K562 (cell line): ENCODE measurements at regions not wholly inside any gene's neighbourhood (a gene's known extent, or its start where the extent isn't known, plus 50 kb on each side); places are given as distances from the start of the nearest gene placed in this dataset.

Experiments
- EHMT2 ChIP-seq: fragments of 450-650 bp; IDR thresholded peaks from 2 replicates; pipeline ENCODE4 v1.6.1; 2018; ENCODE audit warnings: antibody characterized with exemption
- FOS ChIP-seq: IDR thresholded peaks from 3 replicates; pipeline ENCODE4 v1.6.1; 2011; ENCODE audit not compliant: insufficient read length; ENCODE audit errors: extremely low read depth
- FOXJ2 ChIP-seq: fragments of 200-800 bp; sonication (Bioruptor generic); IDR thresholded peaks from 2 replicates; pipeline ENCODE4 v1.6.1; 2016; ENCODE audit warnings: missing genetic modification characterization, missing compliant biosample characterization
- KAT8 ChIP-seq: fragments of 450-650 bp; IDR thresholded peaks from 2 replicates; pipeline ENCODE4 v1.6.1; 2016; ENCODE audit warnings: low read depth, mild to moderate bottlenecking
- NCOA6 ChIP-seq: fragments of 450-650 bp; IDR thresholded peaks from 2 replicates; pipeline ENCODE4 v1.6.1; 2017; ENCODE audit warnings: mild to moderate bottlenecking
- ZKSCAN8 ChIP-seq: fragments of 200-800 bp; sonication (Bioruptor generic); IDR thresholded peaks from 2 replicates; pipeline ENCODE4 v1.6.1; 2016; ENCODE audit warnings: missing genetic modification characterization, missing compliant biosample characterization
- ZNF766 ChIP-seq: fragments of 200-800 bp; sonication (Bioruptor generic); conservative IDR thresholded peaks from 2 replicates; pipeline ENCODE4 v1.6.1; 2016; ENCODE audit warnings: missing genetic modification characterization, missing compliant biosample characterization
- TF ChIP-seq, protein P1 (sequence below), 3 experiments: IDR thresholded peaks in 2 of 3; conservative IDR thresholded peaks in 1 of 3; 2 replicates each; pipeline ENCODE4 v1.5.1; 2011 to 2012; ENCODE audit warnings: low read length in 3 of 3, mild to moderate bottlenecking in 3 of 3, control low read depth in 2 of 3, improper control_type of control experiment in 1 of 3, inconsistent platforms in 1 of 3, low read depth in 1 of 3, mixed read lengths in 1 of 3, moderate library complexity in 1 of 3; ENCODE audit not compliant: insufficient read depth in 2 of 3
- TF ChIP-seq, protein P2 (sequence below): fragments of 450-650 bp; formaldehyde crosslinking; IDR thresholded peaks from 2 replicates; pipeline ENCODE4 v1.4.0; 2022; ENCODE audit warnings: missing genetic modification characterization
- TF ChIP-seq, protein P3 (sequence below): sonication (generic); formaldehyde crosslinking; IDR thresholded peaks from 2 replicates; pipeline ENCODE4 v1.8.0; 2022; ENCODE audit warnings: mild to moderate bottlenecking, missing genetic modification reagents
- TF ChIP-seq, protein P4 (sequence below): IDR thresholded peaks from 3 replicates; pipeline ENCODE4 v1.6.1; 2011; ENCODE audit warnings: borderline replicate concordance, mild to moderate bottlenecking; ENCODE audit not compliant: insufficient read length, insufficient read depth
- TF ChIP-seq, protein P5 (sequence below), 2 experiments: fragments of 450-650 bp; formaldehyde crosslinking in 1 of 2; IDR thresholded peaks; 2 replicates each; pipeline versions ENCODE4 v1.4.0 to v1.6.1; 2014 to 2020; ENCODE audit warnings: mild to moderate bottlenecking in 2 of 2, borderline replicate concordance in 1 of 2, low read depth in 1 of 2
- TF ChIP-seq, protein P6 (sequence below): fragments of 250-450 bp; sonication (Bioruptor Pico); IDR thresholded peaks from 2 replicates; pipeline ENCODE4 v1.5.1; 2021; ENCODE audit warnings: mild to moderate bottlenecking

DNA sequence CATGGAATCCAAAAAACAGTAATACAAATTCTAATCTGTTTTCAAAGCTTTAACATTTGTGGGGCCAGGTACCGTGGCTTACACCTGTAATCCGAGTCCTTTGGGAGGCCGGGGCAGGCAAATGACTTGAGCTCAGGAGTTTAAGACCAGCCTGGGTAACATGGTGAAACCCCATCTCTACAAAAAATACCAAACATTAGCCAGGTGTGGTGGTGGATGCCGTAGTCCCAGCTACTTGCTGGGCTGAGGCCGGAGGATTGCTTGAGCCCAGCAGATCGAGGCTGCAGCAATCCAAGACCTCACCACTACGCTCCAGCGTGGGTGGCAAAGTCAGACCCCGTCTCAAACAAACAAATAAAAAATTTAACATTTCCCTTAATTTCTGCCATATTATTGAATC lies 74.3 kb upstream of the SALL3 start:
- TF ChIP-seq, protein P1, sequence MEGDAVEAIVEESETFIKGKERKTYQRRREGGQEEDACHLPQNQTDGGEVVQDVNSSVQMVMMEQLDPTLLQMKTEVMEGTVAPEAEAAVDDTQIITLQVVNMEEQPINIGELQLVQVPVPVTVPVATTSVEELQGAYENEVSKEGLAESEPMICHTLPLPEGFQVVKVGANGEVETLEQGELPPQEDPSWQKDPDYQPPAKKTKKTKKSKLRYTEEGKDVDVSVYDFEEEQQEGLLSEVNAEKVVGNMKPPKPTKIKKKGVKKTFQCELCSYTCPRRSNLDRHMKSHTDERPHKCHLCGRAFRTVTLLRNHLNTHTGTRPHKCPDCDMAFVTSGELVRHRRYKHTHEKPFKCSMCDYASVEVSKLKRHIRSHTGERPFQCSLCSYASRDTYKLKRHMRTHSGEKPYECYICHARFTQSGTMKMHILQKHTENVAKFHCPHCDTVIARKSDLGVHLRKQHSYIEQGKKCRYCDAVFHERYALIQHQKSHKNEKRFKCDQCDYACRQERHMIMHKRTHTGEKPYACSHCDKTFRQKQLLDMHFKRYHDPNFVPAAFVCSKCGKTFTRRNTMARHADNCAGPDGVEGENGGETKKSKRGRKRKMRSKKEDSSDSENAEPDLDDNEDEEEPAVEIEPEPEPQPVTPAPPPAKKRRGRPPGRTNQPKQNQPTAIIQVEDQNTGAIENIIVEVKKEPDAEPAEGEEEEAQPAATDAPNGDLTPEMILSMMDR (IDR thresholded peaks at IDR 0.05 in 2 of 3, conservative IDR thresholded peaks at IDR 0.05 in 1 of 3; ENCODE audit: insufficient read depth in 2 of 3, low read depth in 1 of 3, low read length in 3 of 3), result no peak
- TF ChIP-seq EHMT2 (no peak), FOXJ2 (tag) (no peak), KAT8 (no peak), NCOA6 (no peak), FOS (no peak), ZNF766 (CRISPR knock-in tag) (no peak), ZKSCAN8 (no peak)
- TF ChIP-seq, protein P2, sequence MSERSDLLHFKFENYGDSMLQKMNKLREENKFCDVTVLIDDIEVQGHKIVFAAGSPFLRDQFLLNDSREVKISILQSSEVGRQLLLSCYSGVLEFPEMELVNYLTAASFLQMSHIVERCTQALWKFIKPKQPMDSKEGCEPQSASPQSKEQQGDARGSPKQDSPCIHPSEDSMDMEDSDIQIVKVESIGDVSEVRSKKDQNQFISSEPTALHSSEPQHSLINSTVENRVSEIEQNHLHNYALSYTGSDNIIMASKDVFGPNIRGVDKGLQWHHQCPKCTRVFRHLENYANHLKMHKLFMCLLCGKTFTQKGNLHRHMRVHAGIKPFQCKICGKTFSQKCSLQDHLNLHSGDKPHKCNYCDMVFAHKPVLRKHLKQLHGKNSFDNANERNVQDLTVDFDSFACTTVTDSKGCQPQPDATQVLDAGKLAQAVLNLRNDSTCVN (CRISPR knock-in tag), result no peak
- TF ChIP-seq, protein P3, sequence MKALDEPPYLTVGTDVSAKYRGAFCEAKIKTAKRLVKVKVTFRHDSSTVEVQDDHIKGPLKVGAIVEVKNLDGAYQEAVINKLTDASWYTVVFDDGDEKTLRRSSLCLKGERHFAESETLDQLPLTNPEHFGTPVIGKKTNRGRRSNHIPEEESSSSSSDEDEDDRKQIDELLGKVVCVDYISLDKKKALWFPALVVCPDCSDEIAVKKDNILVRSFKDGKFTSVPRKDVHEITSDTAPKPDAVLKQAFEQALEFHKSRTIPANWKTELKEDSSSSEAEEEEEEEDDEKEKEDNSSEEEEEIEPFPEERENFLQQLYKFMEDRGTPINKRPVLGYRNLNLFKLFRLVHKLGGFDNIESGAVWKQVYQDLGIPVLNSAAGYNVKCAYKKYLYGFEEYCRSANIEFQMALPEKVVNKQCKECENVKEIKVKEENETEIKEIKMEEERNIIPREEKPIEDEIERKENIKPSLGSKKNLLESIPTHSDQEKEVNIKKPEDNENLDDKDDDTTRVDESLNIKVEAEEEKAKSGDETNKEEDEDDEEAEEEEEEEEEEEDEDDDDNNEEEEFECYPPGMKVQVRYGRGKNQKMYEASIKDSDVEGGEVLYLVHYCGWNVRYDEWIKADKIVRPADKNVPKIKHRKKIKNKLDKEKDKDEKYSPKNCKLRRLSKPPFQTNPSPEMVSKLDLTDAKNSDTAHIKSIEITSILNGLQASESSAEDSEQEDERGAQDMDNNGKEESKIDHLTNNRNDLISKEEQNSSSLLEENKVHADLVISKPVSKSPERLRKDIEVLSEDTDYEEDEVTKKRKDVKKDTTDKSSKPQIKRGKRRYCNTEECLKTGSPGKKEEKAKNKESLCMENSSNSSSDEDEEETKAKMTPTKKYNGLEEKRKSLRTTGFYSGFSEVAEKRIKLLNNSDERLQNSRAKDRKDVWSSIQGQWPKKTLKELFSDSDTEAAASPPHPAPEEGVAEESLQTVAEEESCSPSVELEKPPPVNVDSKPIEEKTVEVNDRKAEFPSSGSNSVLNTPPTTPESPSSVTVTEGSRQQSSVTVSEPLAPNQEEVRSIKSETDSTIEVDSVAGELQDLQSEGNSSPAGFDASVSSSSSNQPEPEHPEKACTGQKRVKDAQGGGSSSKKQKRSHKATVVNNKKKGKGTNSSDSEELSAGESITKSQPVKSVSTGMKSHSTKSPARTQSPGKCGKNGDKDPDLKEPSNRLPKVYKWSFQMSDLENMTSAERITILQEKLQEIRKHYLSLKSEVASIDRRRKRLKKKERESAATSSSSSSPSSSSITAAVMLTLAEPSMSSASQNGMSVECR (CRISPR knock-in tag), result no peak
- TF ChIP-seq, protein P4, sequence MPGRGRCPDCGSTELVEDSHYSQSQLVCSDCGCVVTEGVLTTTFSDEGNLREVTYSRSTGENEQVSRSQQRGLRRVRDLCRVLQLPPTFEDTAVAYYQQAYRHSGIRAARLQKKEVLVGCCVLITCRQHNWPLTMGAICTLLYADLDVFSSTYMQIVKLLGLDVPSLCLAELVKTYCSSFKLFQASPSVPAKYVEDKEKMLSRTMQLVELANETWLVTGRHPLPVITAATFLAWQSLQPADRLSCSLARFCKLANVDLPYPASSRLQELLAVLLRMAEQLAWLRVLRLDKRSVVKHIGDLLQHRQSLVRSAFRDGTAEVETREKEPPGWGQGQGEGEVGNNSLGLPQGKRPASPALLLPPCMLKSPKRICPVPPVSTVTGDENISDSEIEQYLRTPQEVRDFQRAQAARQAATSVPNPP, result no peak
- TF ChIP-seq, protein P5, sequence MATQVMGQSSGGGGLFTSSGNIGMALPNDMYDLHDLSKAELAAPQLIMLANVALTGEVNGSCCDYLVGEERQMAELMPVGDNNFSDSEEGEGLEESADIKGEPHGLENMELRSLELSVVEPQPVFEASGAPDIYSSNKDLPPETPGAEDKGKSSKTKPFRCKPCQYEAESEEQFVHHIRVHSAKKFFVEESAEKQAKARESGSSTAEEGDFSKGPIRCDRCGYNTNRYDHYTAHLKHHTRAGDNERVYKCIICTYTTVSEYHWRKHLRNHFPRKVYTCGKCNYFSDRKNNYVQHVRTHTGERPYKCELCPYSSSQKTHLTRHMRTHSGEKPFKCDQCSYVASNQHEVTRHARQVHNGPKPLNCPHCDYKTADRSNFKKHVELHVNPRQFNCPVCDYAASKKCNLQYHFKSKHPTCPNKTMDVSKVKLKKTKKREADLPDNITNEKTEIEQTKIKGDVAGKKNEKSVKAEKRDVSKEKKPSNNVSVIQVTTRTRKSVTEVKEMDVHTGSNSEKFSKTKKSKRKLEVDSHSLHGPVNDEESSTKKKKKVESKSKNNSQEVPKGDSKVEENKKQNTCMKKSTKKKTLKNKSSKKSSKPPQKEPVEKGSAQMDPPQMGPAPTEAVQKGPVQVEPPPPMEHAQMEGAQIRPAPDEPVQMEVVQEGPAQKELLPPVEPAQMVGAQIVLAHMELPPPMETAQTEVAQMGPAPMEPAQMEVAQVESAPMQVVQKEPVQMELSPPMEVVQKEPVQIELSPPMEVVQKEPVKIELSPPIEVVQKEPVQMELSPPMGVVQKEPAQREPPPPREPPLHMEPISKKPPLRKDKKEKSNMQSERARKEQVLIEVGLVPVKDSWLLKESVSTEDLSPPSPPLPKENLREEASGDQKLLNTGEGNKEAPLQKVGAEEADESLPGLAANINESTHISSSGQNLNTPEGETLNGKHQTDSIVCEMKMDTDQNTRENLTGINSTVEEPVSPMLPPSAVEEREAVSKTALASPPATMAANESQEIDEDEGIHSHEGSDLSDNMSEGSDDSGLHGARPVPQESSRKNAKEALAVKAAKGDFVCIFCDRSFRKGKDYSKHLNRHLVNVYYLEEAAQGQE (IDR thresholded peaks at IDR 0.05; ENCODE audit: borderline replicate concordance), result no peak
- TF ChIP-seq, protein P5 (CRISPR knock-in tag; IDR thresholded peaks at IDR 0.05; ENCODE audit: low read depth), result no peak
- TF ChIP-seq, protein P6, sequence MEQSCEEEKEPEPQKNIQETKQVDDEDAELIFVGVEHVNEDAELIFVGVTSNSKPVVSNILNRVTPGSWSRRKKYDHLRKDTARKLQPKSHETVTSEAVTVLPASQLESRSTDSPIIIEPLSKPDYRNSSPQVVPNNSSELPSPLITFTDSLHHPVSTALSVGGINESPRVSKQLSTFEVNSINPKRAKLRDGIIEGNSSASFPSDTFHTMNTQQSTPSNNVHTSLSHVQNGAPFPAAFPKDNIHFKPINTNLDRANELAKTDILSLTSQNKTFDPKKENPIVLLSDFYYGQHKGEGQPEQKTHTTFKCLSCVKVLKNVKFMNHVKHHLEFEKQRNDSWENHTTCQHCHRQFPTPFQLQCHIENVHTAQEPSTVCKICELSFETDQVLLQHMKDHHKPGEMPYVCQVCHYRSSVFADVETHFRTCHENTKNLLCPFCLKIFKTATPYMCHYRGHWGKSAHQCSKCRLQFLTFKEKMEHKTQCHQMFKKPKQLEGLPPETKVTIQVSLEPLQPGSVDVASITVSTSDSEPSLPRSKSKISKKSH (CRISPR knock-in tag), result no peak
